Left colon (tissue), 2 donors: ENCODE measurements at regions not wholly inside any gene's neighbourhood (a gene's known extent, or its start where the extent isn't known, plus 50 kb on each side); places are given as distances from the start of the nearest gene placed in this dataset.
"Not testable (repeated sequence)": the region's sequence is repeated elsewhere in the genome, so short reads cannot be mapped to it uniquely, and the experiment has no call there.

Experiments used
- ATAC-seq: fragments of 200-7000 bp; cut with Tn5 transposase; one replicate; pipeline ENCODE4 v1.9.1; 2020; ENCODE audit warnings: mild to moderate bottlenecking, moderate library complexity
- DNase-seq, 2 donors: peaks; one replicate each; pipeline ENCODE4 v3.0.0-alpha.2; 2020
- intact Hi-C, 2 donors: fragments of 100-400 bp; cut with DNase I in 1 of 2; cut with micrococcal nuclease in 1 of 2; formaldehyde crosslinking; loops; one replicate each; pipeline versions ENCODE4 v1.11.2 to v1.14.0; 2022; cut with DNase I, micrococcal nuclease
- donor health status: DM: no; HTN: no; CAD: no.
- donor health status: DM: yes; HTN: yes; CAD: no.

DNA sequence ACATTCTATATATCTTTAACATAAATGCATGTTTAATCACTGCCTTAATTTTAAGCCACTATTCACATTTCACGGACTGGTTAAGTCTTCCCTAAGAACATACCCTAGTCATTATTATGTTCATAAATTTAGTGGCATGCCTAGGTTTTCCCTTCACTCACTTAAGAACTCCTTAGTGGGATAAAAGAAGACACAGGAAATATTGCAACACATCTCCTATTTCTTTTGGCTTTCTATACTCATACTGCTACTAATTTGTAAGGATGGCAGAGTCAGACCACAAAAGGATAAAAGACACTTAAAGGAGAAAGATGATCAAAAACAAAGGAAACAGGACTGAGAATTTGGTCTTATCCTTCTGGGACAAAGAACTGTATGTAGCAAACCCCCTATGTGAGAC lies 951.4 kb downstream of the SORCS3 start:
- ATAC-seq (no peak), DNase-seq (no peak)
- intact Hi-C loops = no loop called here

DNA sequence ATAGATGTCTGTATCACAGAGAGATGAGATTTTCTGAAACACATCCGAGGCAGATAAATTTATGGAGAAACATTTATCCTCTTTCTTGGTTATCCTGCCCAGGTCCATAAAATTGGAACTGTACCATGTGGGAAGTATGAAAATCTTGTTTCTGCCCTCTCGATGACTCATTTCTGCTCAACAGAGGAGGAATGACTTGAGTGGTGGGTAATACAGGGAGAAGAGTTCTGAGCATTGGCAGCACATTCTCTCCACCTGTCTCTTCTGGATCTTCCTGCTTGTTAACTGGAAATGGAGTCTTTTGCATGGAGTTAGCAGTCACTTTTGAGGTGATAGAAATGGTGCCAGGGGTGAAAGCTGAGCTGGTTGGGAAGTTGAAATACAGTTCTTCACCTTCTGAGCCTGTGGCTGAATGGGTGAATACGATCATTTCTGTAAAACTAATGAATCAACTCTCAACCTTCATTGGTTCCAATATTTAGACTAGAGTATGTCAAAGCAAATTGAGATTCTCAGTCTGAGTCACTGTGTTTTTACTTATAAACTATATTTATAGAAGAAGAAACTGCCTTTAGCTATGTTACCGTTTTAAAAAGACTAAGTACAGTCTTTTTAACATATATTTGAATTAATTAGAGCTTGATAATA lies 945.5 kb downstream of the SORCS3 start:
- intact Hi-C loops = no loop called here
- DNase-seq = no peak

DNA sequence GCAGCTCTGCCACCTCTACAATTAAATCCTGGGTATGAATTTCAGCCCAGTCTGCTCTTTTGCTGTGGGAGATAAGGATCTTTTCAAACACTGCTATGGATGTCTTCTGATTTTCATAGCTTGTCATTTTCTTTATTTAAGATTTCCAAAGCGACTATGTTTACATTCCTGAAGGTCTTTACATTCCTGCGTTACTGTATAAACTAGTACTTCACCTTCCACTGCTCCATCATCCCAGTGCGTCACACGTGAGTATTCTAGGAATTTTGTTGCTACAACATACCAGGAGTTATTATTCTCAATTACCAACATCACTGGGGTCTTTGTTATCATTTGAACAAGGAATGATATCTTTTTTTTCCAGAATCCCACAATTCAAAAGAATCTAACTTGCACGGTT lies 944.7 kb downstream of the SORCS3 start:
- intact Hi-C loops = no loop called here
- ATAC-seq = no peak
- DNase-seq = no peak

More for the DNA sequence above, 945.5 kb downstream of the SORCS3 start:
- ATAC-seq = no peak

DNA sequence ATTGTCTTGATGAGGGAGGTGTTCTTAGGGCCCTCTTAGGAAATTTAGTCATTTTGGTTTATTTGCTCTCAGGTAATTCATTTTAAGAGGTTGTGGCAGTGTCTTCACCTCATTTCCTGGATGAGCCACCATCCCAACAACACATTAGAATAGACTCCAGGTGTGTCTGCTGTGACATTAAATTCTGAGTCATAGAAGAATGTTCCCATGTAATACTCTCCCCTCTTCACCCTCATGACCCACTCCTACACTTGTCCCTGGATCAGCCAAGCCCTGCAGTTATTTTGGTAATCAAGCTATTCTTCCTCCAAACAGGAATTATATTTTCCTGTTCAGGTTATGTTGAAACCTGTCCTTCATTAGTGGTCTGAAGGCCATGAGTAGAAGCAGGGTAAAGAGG lies 944.1 kb downstream of the SORCS3 start:
- intact Hi-C loops = no loop called here
- ATAC-seq (no peak), DNase-seq (no peak)

DNA sequence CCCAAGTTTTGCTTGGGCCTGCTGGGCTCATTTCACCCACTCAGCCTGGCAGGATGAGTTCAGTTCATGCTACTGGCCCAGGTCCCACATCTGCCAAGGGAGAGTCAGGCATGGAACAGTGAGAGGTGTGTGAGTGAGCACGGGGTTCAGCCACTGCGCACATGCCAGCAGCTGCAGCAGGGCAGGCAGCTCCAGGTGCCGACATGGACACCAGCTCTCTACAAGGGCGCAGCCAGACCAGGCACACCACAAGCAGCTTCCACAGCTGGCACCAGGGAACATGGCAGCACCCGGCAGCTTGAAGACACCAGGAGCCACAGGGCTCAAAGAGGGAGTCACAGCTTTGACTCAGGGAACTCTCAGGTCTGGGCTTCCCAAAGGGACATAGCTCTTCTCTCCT lies 938.0 kb downstream of the SORCS3 start:
- no peak for DNase-seq
- intact Hi-C loops = no loop called here
- no peak for ATAC-seq

DNA sequence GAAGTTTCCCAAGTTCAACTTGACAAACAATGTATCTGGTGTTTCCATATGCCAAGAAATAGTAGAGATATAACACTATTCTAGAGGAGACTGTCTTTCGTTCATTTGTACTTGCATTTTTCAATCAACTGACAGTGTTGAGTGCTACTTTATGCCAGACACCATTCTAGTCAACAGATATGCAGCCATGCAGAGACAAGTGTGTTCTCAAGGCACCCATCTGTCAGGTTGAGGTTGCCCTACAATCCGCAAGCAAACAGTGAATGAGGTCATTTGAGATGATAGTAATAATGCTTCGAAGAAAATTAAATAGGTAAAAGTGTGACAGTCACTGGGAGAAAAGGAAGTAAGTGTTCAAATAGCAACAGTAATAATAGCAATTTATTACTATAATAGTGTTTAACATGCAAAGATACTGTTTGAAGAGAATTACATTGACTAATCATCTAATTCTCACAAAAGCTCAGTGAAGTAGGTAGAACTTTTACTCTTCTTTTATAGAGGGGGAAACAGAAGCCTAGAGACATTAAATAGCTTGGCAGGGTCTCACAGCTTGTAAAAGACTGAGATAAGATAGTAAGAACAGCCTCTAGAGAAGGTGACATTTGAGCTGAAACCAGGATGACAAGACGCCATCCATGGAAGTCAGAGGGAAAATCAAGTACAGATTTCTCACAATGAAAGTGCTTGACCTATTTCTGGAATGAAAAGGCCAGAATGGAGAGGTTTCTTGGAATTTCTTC lies 936.9 kb downstream of the SORCS3 start:
- DNase-seq = no peak
- no peak for ATAC-seq

DNA sequence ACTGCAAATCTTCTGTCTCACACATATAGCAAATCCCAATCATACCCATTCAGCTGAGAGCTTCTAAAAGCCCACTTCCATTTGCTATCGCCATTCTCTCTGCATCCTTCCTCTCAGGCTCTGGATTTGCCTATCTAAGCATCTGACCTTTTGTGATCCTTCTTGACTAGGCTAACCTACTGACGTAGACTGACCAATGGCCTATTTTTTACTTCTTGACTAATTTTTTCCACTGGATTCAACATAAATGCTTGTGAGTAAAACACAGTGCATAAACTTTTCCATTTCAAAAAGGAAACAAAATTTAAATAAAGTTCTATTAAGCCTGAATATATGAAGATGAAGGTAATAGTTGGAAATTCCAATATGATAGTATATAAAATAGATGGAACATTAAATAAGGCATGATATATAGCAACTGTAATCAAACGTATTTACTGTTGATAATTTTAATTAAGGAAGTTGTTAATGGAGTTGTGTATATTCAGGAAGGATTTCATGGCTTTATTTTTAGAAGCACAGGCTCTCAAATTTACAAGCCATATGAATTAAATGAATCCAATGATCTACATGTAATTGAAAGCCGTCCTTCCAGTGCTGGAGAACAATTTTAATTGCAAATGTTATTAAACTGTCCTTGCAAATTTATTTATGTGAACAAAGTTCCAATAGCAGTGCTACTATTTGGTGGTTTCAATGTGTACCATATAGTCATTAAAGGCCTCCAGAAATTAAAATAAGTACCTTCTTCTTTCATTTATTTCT lies 918.4 kb downstream of the SORCS3 start:
- intact Hi-C loops = no loop called here
- ATAC-seq (no peak), DNase-seq (no peak)

More for the DNA sequence above, 936.9 kb downstream of the SORCS3 start:
- intact Hi-C loops = no loop called here

DNA sequence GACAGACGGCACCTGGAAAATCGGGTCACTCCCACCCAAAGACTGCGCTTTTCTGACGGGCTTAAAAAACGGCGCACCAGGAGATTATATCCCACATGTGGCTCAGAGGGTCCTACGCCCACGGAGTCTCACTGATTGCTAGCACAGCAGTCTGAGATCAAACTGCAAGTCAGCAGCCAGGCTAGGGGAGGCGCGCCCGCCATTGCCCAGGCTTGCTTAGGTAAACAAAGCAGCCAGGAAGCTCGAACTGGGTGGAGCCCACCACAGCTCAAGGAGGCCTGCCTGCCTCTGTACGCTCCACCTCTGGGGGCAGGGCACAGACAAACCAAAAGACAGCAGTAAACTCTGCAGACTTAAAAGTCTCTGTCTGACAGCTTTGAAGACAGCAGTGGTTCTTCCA lies 909.4 kb downstream of the SORCS3 start:
- DNase-seq = peak in 1 of 2 donors; percentile 12
- ATAC-seq, intact Hi-C loops: not testable (repeated sequence)

DNA sequence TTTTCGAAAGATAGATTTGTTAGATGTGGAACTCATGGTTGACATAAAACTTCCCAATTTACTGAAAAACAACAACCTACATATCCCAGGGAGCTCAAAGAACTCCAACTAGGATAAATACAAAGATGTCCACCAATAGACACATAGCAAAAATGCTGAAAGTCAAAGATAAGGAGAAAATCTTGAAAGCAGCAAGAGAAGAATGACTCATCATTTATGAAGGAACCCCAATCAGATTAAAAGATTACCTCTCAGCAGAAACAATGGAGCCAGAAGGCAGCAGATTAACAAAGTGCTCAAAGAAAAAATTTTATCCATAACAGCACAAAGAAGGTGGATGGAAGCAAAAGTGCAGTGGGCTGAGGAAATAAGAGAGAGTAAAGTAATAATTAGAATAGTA lies 908.6 kb downstream of the SORCS3 start:
- ATAC-seq (no peak), DNase-seq (no peak)
- intact Hi-C loops = no loop called here

DNA sequence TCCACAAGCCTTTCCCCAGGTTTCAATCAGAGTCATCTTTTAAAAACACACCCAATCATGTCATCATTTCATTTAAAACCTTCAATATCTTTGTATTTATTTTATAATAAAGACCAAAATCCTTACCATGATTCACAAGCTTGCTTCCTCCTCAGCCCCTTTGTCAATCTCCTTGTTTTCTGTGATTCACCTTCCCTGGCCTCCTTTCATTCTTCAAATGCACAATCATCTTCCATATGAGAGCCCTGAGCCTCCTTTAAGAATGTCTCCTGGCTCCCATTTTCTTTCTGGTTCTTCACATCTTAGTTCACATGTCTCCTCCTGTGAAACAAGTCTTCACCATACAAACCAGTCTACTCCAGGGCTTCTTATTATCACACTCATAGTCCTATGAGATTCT lies 904.0 kb downstream of the SORCS3 start:
- ATAC-seq (no peak), DNase-seq (no peak)
- intact Hi-C loops = no loop called here

DNA sequence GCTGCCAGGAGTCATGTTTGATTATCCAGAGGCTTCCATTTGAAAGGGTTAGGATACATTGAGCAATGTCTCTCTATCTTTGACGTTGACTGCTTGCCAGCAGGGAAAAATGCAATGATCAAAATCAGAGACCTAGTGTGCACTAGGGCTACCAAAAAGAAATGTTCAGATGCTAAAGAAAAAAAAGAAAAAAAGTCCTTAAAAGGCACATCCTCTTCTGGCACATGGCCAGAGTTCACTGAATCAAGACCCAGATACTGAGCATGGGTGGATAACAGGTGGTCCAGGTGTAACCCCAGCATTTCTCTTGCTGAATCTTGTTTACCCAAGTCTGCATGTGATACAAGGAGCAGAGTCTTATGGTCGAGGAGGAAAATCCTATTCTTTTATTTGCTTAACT lies 899.3 kb downstream of the SORCS3 start:
- ATAC-seq = no peak
- no peak for DNase-seq
- intact Hi-C loops = no loop called here

DNA sequence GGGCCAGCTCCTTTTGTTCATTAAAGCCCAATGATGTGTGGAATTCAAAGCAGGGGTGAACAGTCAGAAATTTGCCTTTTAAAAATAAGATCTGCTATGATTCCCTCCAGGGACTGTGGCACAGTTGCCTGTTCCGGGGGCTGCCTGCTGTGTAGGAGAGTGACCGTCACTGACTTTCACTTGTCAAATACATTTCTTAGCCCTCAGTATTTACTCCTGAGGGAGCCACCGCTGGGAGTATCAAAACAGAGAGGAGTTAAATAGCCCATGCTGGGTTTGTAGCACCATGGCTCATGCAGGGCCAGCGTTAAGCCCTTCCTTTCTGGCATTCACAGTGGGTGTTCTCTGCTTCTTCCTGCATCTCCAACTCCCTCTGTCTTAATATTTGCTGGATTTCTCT lies 897.8 kb downstream of the SORCS3 start:
- intact Hi-C loops = no loop called here
- no peak for DNase-seq
- no peak for ATAC-seq

DNA sequence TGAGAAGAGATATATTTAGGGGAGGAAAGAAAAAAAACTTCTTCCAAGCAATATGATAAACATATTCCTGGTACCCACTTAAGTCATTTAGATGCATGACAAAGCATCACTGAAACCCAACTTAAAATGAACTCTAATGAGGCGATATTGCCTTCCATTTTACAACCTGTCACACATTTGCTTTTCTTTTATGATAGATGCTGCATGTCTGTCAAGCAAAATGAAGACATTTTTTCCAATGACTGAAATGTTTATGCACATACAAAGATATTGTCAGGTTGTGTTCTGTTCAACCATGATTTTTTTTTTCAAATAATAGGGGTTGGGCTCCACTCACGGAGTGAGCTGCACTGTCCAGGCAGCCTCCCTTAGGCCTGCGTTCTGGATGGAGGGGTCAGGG lies 894.4 kb downstream of the SORCS3 start:
- intact Hi-C loops = no loop called here
- DNase-seq (no peak), ATAC-seq (no peak)

DNA sequence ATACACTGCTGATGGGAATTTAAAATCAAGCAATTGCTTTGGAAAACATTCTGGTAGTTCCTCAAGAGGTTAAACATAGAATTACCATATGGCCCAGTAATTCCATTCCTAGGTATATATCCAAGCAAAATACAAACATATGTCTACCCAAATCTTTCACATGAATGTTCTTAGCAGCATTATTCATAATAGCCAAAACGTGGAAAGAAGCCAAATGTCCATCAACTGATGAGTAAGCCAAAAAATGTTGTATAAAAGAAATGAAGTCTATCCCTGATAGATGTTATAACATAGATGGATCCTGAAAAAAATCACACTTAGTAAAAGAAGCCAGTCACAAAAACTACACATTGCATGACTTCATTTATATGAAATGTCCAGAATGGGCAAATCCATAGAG lies 893.0 kb downstream of the SORCS3 start:
- ATAC-seq (no peak), DNase-seq (no peak)
- intact Hi-C loops = no loop called here

DNA sequence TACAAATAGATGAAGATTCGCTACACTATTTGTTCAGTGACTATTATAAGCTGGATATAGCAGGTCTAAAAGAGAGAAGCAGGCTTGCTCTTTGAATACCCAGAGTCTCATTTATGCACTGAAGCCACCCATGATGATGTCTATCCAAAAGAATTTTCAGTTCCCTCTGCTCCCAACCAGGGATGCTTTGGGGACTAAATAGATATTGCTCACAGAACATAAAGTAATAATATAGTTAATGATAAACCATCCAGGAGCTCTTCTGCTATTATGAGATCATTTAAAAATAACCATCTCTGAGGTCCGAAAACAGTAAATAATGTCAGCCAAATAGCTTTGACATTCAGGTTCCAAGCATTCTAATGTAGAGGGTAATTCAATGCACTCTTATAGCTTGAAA lies 875.4 kb downstream of the SORCS3 start:
- no peak for DNase-seq
- intact Hi-C loops = no loop called here
- ATAC-seq = no peak

DNA sequence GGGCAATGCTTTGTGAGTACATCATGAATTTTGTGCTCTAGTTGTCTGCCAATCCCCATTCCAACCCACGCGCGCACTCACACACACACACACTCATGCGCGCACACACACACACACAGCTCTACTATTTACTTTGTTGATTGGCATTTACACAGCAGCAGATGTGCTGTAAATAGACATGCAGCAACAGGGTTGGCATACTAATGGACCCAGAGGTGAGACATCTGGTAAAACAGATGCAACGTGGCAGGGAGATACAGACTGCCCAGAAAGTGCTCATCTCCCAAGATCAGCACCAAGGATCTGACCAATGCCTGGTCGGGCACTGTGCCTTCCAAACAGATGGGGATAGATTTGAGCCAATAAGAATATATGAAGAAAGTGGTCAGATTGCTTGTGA lies 873.0 kb downstream of the SORCS3 start:
- intact Hi-C loops = no loop called here
- DNase-seq (no peak), ATAC-seq (no peak)

DNA sequence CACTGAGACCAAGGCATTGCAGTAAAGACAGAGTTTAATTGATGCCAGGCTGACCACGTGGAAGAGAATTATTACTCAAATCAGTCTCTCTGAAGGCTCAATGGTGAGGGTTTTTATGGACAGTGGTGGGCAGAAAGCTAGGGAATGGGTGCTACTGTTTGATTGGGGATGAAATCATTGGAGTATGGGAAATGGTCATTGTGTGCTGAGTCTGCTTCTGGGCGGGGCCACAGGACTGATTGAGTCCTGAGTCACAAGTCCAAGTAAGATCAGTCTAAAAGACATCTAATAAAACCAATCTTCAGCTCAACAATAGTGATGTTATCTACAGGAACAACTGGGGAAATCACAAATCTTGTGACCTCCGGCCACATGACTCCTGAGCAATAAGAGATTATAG lies 868.4 kb downstream of the SORCS3 start:
- ATAC-seq = no peak

DNA sequence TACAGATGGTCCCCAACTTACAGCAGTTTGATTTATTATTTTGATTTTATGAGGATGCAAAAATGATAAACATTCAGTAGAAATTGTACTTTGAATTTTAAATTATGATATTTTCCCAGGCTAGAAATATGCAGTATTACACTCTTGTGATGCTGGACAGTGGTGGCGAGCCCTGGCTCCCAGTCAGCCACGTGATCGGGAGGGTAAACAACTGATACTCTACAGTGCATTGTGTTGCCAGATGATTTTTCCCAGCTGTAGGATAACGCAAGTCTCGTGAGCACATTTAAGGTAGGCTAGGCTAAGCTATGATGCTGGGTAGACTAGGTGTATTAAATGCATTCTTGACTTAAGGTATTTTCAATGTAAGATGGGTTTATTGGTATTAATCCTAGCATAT lies 865.2 kb downstream of the SORCS3 start:
- intact Hi-C loops = no loop called here
- DNase-seq (no peak), ATAC-seq (no peak)

More for the DNA sequence above, 868.4 kb downstream of the SORCS3 start:
- no peak for DNase-seq
- intact Hi-C loops = no loop called here

DNA sequence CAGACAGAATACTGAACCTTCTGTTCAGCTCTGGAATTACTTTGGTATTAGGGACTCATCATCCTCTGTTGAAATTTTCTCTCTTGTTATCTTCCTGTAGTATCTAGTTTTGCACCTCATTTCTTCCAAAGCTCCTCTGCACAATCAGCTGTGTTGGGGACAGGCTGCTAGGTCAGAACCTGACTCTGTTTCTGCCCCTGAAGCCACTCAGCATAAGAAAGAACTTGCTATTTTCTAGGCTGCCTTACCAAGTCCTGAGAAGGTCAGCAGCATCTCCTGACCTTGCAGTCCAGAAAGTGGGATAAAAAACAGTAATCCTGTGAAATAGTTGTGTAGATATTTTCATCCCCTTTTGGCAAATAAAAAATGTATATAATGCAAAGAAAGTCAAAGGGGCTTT lies 862.6 kb downstream of the SORCS3 start:
- ATAC-seq = no peak
- intact Hi-C loops = no loop called here

DNA sequence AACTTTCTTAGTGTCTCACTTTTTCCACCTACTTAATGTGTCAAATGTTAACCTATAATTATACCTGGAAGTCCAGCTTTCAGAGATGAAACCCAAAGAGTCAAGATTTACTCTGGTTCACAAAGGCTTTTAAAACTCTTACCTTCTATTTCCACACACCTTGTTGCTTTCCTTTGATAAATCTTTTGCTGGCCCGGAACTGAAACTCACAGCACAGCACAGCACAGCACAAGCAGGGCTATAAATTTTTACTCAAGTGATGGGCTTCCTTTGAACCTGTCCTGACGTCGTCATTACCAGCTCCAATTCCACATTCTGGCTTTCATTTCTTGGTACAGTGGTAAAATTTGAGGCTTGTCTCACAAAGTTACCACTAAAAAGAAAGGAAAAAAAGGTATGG lies 861.0 kb downstream of the SORCS3 start:
- no peak for DNase-seq
- ATAC-seq = no peak
- intact Hi-C loops = no loop called here

More for the DNA sequence above, 862.6 kb downstream of the SORCS3 start:
- no peak for DNase-seq
